ENCODE measurements at regions not wholly inside any gene's neighbourhood (a gene's known extent, or its start where the extent isn't known, plus 50 kb on each side); places are given as distances from the start of the nearest gene placed in this dataset.

- Histone ChIP-seq H3K9me3 (ENCODE audit: insufficient read depth, low read depth) (no peaks in the 10 kb centered on the region), H3K79me2 (ENCODE audit: low read depth) (no peaks in the 10 kb centered on the region), H4K20me1 (ENCODE audit: insufficient read depth) (no peaks in the 10 kb centered on the region; the same call in 1 of the 2 replicates), H3K27ac (no peak overlapping the region), H2AFZ (no peak overlapping the region), H3K4me1 (replicated peaks; ENCODE audit: insufficient read depth) (no peaks in the 10 kb centered on the region), H3K4me2 (no peak overlapping the region), H3K4me3 (no peak overlapping the region), H3K27me3 (ENCODE audit: insufficient read depth, low read depth) (no peaks in the 10 kb centered on the region), H3K9me2 (ENCODE audit: insufficient read depth) (no peaks in the 10 kb centered on the region), H3K36me3 (ENCODE audit: low read depth) (no peaks in the 10 kb centered on the region), H3F3A (ENCODE audit: insufficient read depth, low read depth) (no peaks in the 10 kb centered on the region)
- DNase-seq: no peak
- TF ChIP-seq EZH2 (IDR thresholded peaks at IDR 0.05; ENCODE audit: low read depth): no peak
- no peak for TF ChIP-seq CTCF (conservative IDR thresholded peaks at IDR 0.05)
- intact Hi-C loops (cut with micrococcal nuclease; ENCODE audit: unreplicated experiment): no loop called here
- no TSS peak for BruUV-seq (replicated peaks)
- ChIA-PET CTCF (no interaction called here), POLR2A (ENCODE audit: unreplicated experiment) (no interaction called here)
Observed at GRCh38 chr1:239467730-239468129, 81.4 kb downstream of the CHRM3 start.

- Histone ChIP-seq H4K20me1 (ENCODE audit: insufficient read depth) (no peaks in the 10 kb centered on the region), H3K27ac (no peak overlapping the region), H3K36me3 (ENCODE audit: low read depth) (no peaks in the 10 kb centered on the region), H2AFZ (no peak overlapping the region), H3K79me2 (ENCODE audit: low read depth) (no peaks in the 10 kb centered on the region), H3K27me3 (ENCODE audit: insufficient read depth, low read depth) (no peaks in the 10 kb centered on the region), H3K9me3 (ENCODE audit: insufficient read depth, low read depth) (peaks cover 4% of the 10 kb centered on the region), H3K4me2 (no peak overlapping the region), H3F3A (ENCODE audit: insufficient read depth, low read depth) (no peaks in the 10 kb centered on the region), H3K9me2 (ENCODE audit: insufficient read depth) (no peaks in the 10 kb centered on the region), H3K4me3 (no peak overlapping the region), H3K4me1 (replicated peaks; ENCODE audit: insufficient read depth) (no peaks in the 10 kb centered on the region)
- TF ChIP-seq EZH2 (IDR thresholded peaks at IDR 0.05; ENCODE audit: low read depth) (no peak), CTCF (conservative IDR thresholded peaks at IDR 0.05) (no peak)
- ChIA-PET CTCF (no interaction called here), POLR2A (ENCODE audit: unreplicated experiment) (no interaction called here)
- BruUV-seq (replicated peaks): no TSS peak
- no peak for DNase-seq
- intact Hi-C loops (cut with micrococcal nuclease; ENCODE audit: unreplicated experiment): no loop called here
Observed at GRCh38 chr1:239478069-239478468, 91.7 kb downstream of the CHRM3 start.

- intact Hi-C loops (cut with micrococcal nuclease; ENCODE audit: unreplicated experiment): no loop called here
- Histone ChIP-seq H3K79me2 (ENCODE audit: low read depth) (no peaks in the 10 kb centered on the region), H2AFZ (no peak overlapping the region), H3K9me3 (ENCODE audit: insufficient read depth, low read depth) (peaks cover 4% of the 10 kb centered on the region), H4K20me1 (ENCODE audit: insufficient read depth) (no peaks in the 10 kb centered on the region), H3K4me2 (no peak overlapping the region), H3K4me3 (no peak overlapping the region), H3K27me3 (ENCODE audit: insufficient read depth, low read depth) (no peaks in the 10 kb centered on the region), H3K36me3 (ENCODE audit: low read depth) (no peaks in the 10 kb centered on the region), H3K9me2 (ENCODE audit: insufficient read depth) (no peaks in the 10 kb centered on the region), H3K4me1 (replicated peaks; ENCODE audit: insufficient read depth) (no peaks in the 10 kb centered on the region), H3K27ac (no peak overlapping the region), H3F3A (ENCODE audit: insufficient read depth, low read depth) (no peaks in the 10 kb centered on the region)
- TF ChIP-seq EZH2 (IDR thresholded peaks at IDR 0.05; ENCODE audit: low read depth): no peak
- TF ChIP-seq CTCF (conservative IDR thresholded peaks at IDR 0.05): no peak
- ChIA-PET POLR2A (ENCODE audit: unreplicated experiment) (no interaction called here), CTCF (no interaction called here)
- no TSS peak for BruUV-seq (replicated peaks)
- DNase-seq: no peak
Observed at GRCh38 chr1:239483391-239483790, 97.0 kb downstream of the CHRM3 start.

All from PC-9 (cell line).